ENCODE measurements at regions not wholly inside any gene's neighbourhood (a gene's known extent, or its start where the extent isn't known, plus 50 kb on each side); places are given as distances from the start of the nearest gene placed in this dataset.

GRCh38 chr2:34954758-34955157 is 1355.7 kb upstream of the FAM98A start:
- no peak for DNase-seq (ENCODE audit: low spot score)

- no peak for DNase-seq (ENCODE audit: low spot score)
These were observed 1351.7 kb upstream of the FAM98A start for GRCh38 chr2:34950797-34951196.

- no peak for DNase-seq (ENCODE audit: low spot score)
These were observed 1350.2 kb upstream of the FAM98A start for GRCh38 chr2:34949316-34949715.

GRCh38 chr2:34936089-34936488 is 1337.0 kb upstream of the FAM98A start:
- DNase-seq (ENCODE audit: low spot score) = no peak

GRCh38 chr2:34912084-34912483 is 1313.0 kb upstream of the FAM98A start:
- DNase-seq (ENCODE audit: low spot score) = no peak

GRCh38 chr2:34909992-34910705 is 1311.0 kb upstream of the FAM98A start:
- no peak for DNase-seq (ENCODE audit: low spot score)

GRCh38 chr2:34907812-34908211 is 1308.7 kb upstream of the FAM98A start:
- no peak for DNase-seq (ENCODE audit: low spot score)

GRCh38 chr2:34901739-34902138 is 1302.6 kb upstream of the FAM98A start:
- no peak for DNase-seq (ENCODE audit: low spot score)

GRCh38 chr2:34899079-34899478 is 1300.0 kb upstream of the FAM98A start:
- no peak for DNase-seq (ENCODE audit: low spot score)

GRCh38 chr2:34892766-34893165 is 1293.7 kb upstream of the FAM98A start:
- DNase-seq (ENCODE audit: low spot score) = no peak

- DNase-seq (ENCODE audit: low spot score) = no peak
These were observed 1293.2 kb upstream of the FAM98A start for GRCh38 chr2:34892256-34892655.

GRCh38 chr2:34875091-34875745 is 1276.1 kb upstream of the FAM98A start:
- no peak for DNase-seq (ENCODE audit: low spot score)

GRCh38 chr2:34853646-34854045 is 1254.5 kb upstream of the FAM98A start:
- DNase-seq (ENCODE audit: low spot score) = no peak

- no peak for DNase-seq (ENCODE audit: low spot score)
These were observed 1252.7 kb upstream of the FAM98A start for GRCh38 chr2:34851804-34852203.

GRCh38 chr2:34849827-34850226 is 1250.7 kb upstream of the FAM98A start:
- DNase-seq (ENCODE audit: low spot score) = no peak

GRCh38 chr2:34848691-34849090 is 1249.6 kb upstream of the FAM98A start:
- DNase-seq (ENCODE audit: low spot score) = no peak

GRCh38 chr2:34848132-34848531 is 1249.0 kb upstream of the FAM98A start:
- no peak for DNase-seq (ENCODE audit: low spot score)

GRCh38 chr2:34844629-34845028 is 1245.5 kb upstream of the FAM98A start:
- no peak for DNase-seq (ENCODE audit: low spot score)

- no peak for DNase-seq (ENCODE audit: low spot score)
These were observed 1239.3 kb upstream of the FAM98A start for GRCh38 chr2:34838408-34838807.

- no peak for DNase-seq (ENCODE audit: low spot score)
These were observed 1237.3 kb upstream of the FAM98A start for GRCh38 chr2:34836361-34836760.

- DNase-seq (ENCODE audit: low spot score) = no peak
These were observed 1232.0 kb upstream of the FAM98A start for GRCh38 chr2:34831096-34831495.

- no peak for DNase-seq (ENCODE audit: low spot score)
These were observed 1229.4 kb upstream of the FAM98A start for GRCh38 chr2:34828481-34828880.

- DNase-seq (ENCODE audit: low spot score) = no peak
These were observed 1228.3 kb upstream of the FAM98A start for GRCh38 chr2:34827398-34827797.

- no peak for DNase-seq (ENCODE audit: low spot score)
These were observed 1226.6 kb upstream of the FAM98A start for GRCh38 chr2:34825686-34826085.
